ENCODE measurements at regions not wholly inside any gene's neighbourhood (a gene's known extent, or its start where the extent isn't known, plus 50 kb on each side); places are given as distances from the start of the nearest gene placed in this dataset.

DNA sequence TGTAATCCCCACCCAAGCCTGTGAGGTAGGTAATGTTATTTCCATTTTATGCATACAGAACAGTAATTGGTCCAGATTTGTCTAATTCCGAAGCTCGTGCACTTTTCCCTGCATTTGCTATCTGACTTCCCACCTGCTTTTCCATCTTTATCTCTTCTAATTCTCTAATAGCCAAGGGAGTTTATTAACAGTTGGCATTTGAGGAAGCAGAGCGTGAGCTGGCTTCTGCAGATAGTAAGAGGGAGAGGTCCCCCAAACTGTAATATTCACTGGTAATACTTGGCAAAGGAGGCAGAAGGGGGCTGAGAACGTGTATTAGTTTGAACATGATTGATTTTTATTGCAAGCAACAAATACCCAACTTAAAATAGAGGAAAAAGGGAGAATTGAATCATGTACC lies 110.8 kb upstream of the SPON1 start:
- H3K27ac Mint-ChIP-seq: peak overlapping the region in 1 of 7 donors; percentile 6

DNA sequence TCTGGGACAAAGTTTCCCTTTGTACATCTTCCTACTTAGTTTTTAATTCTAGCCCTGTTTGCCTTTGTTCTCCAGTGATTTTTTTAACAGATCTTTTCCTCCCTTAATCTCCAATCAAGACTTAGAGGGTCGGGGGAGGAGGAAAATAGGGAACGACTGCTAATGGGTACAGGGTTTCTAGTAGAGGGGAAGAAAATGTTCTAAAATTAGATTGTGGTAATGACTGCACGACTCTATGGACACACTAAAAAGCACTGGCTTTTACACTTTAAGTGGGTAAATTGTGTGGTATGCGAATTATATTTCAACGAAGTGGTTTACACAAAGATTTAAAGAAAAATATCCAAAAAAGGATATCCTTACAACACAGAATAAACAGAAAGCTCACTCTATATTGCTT lies 110.0 kb upstream of the SPON1 start:
- no peaks in the 10 kb centered on the region for H4K20me1 ChIP-seq (ENCODE audit: insufficient read depth, low read length)
- H3K27ac ChIP-seq (ENCODE audit: low read depth in 1 of 2, low read length in 2 of 2): no peak overlapping the region
- no peaks in the 10 kb centered on the region for H3K9me3 Mint-ChIP-seq
- no peaks in the 10 kb centered on the region for H3K4me1 ChIP-seq (ENCODE audit: control insufficient read depth in 1 of 2, insufficient read depth in 2 of 2, low read length in 2 of 2)
- H3K27ac Mint-ChIP-seq: no peak overlapping the region
- no peaks in the 10 kb centered on the region for H3K9me3 ChIP-seq (replicated peaks in 1 of 2; ENCODE audit: control insufficient read depth in 1 of 2, insufficient read depth in 1 of 2, low read length in 2 of 2)
- H3K27me3 Mint-ChIP-seq (ENCODE audit: low read depth in 3 of 3): peaks cover 0 to 2% (median 2%) of the 10 kb centered on the region in 3 donors
- no peak overlapping the region for H2AFZ ChIP-seq (ENCODE audit: insufficient read depth, low read depth, low read length, poor library complexity, severe bottlenecking)
- DNase-seq: no peak
- no peak overlapping the region for H3K9ac ChIP-seq (ENCODE audit: insufficient read depth, low read length, poor library complexity, severe bottlenecking)
- no peaks in the 10 kb centered on the region for H3K36me3 Mint-ChIP-seq
- no peak overlapping the region for H3K4me2 ChIP-seq (replicated peaks; ENCODE audit: extremely low read depth, low read length, poor library complexity, severe bottlenecking)
- no peaks in the 10 kb centered on the region for H3K79me2 ChIP-seq (ENCODE audit: insufficient read depth, low read length)
- intact Hi-C loops (cut with micrococcal nuclease): no loop called here
- no peak overlapping the region for H3K4me3 ChIP-seq (replicated peaks in 1 of 3; ENCODE audit: low read depth in 2 of 3, low read length in 3 of 3)
- H3K36me3 ChIP-seq (replicated peaks in 1 of 2; ENCODE audit: control insufficient read depth in 1 of 2, insufficient read depth in 2 of 2, low read length in 2 of 2): no peaks in the 10 kb centered on the region
- TF ChIP-seq, protein P1, sequence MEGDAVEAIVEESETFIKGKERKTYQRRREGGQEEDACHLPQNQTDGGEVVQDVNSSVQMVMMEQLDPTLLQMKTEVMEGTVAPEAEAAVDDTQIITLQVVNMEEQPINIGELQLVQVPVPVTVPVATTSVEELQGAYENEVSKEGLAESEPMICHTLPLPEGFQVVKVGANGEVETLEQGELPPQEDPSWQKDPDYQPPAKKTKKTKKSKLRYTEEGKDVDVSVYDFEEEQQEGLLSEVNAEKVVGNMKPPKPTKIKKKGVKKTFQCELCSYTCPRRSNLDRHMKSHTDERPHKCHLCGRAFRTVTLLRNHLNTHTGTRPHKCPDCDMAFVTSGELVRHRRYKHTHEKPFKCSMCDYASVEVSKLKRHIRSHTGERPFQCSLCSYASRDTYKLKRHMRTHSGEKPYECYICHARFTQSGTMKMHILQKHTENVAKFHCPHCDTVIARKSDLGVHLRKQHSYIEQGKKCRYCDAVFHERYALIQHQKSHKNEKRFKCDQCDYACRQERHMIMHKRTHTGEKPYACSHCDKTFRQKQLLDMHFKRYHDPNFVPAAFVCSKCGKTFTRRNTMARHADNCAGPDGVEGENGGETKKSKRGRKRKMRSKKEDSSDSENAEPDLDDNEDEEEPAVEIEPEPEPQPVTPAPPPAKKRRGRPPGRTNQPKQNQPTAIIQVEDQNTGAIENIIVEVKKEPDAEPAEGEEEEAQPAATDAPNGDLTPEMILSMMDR (IDR thresholded peaks at IDR 0.05): no peak
- H3K27me3 ChIP-seq (ENCODE audit: control insufficient read depth in 2 of 2, insufficient read depth in 2 of 2, low read length in 2 of 2): no peaks in the 10 kb centered on the region
- H3K4me1 Mint-ChIP-seq: peaks cover 8% of the 10 kb centered on the region
- H3K4me3 Mint-ChIP-seq: no peak overlapping the region
- 0% methylated on average over 2 of the region's 5 CpGs for WGBS (ENCODE audit: insufficient coverage)

More for the DNA sequence above, 110.8 kb upstream of the SPON1 start:
- H3K9ac ChIP-seq (ENCODE audit: insufficient read depth, low read length, poor library complexity, severe bottlenecking): no peak overlapping the region
- H3K9me3 Mint-ChIP-seq: peaks cover 0 to 1% (median 0%) of the 10 kb centered on the region in 7 donors
- no peaks in the 10 kb centered on the region for H3K27me3 ChIP-seq (ENCODE audit: control insufficient read depth in 2 of 2, insufficient read depth in 2 of 2, low read length in 2 of 2)
- no peaks in the 10 kb centered on the region for H3K36me3 ChIP-seq (replicated peaks in 1 of 2; ENCODE audit: control insufficient read depth in 1 of 2, insufficient read depth in 2 of 2, low read length in 2 of 2)
- no peak overlapping the region for H3K4me3 Mint-ChIP-seq
- no peak overlapping the region for H3K4me2 ChIP-seq (replicated peaks; ENCODE audit: extremely low read depth, low read length, poor library complexity, severe bottlenecking)
- no peaks in the 10 kb centered on the region for H3K4me1 ChIP-seq (ENCODE audit: control insufficient read depth in 1 of 2, insufficient read depth in 2 of 2, low read length in 2 of 2)
- H2AFZ ChIP-seq (ENCODE audit: insufficient read depth, low read depth, low read length, poor library complexity, severe bottlenecking): no peak overlapping the region
- H3K9me3 ChIP-seq (replicated peaks in 1 of 2; ENCODE audit: control insufficient read depth in 1 of 2, insufficient read depth in 1 of 2, low read length in 2 of 2): no peaks in the 10 kb centered on the region
- intact Hi-C loops (cut with micrococcal nuclease): no loop called here
- H3K27me3 Mint-ChIP-seq (ENCODE audit: low read depth in 3 of 3): peaks cover 0 to 3% (median 2%) of the 10 kb centered on the region in 3 donors
- H4K20me1 ChIP-seq (ENCODE audit: insufficient read depth, low read length): no peaks in the 10 kb centered on the region
- DNase-seq: no peak
- TF ChIP-seq, protein P1 (IDR thresholded peaks at IDR 0.05): no peak
- peaks cover 8% of the 10 kb centered on the region for H3K4me1 Mint-ChIP-seq
- H3K27ac ChIP-seq (ENCODE audit: low read depth in 1 of 2, low read length in 2 of 2): no peak overlapping the region
- H3K4me3 ChIP-seq (replicated peaks in 1 of 3; ENCODE audit: low read depth in 2 of 3, low read length in 3 of 3): no peak overlapping the region
- no peaks in the 10 kb centered on the region for H3K36me3 Mint-ChIP-seq
- H3K79me2 ChIP-seq (ENCODE audit: insufficient read depth, low read length): no peaks in the 10 kb centered on the region
- no CpG with 5 or more reads among the region's 4 CpGs for WGBS (ENCODE audit: insufficient coverage)

All from CD14-positive monocyte (primary cell).